Retinal pigment epithelial cell (primary cell): ENCODE measurements at regions not wholly inside any gene's neighbourhood (a gene's known extent, or its start where the extent isn't known, plus 50 kb on each side); places are given as distances from the start of the nearest gene placed in this dataset.

Experiments
- DNase-seq: peaks from one replicate; pipeline ENCODE4 v3.0.0-alpha.2; 2010; ENCODE audit warnings: low read depth
- H3K4me3 ChIP-seq: 2 replicates; pipeline ENCODE4 v1.5.1; 2011; ENCODE audit warnings: mild to moderate bottlenecking, low read length, control low read depth, moderate library complexity
- TF ChIP-seq, protein P1 (sequence below): conservative IDR thresholded peaks from 2 replicates; pipeline ENCODE4 v1.5.1; 2011; ENCODE audit warnings: low read depth, low read length, control low read depth, inconsistent platforms

DNA sequence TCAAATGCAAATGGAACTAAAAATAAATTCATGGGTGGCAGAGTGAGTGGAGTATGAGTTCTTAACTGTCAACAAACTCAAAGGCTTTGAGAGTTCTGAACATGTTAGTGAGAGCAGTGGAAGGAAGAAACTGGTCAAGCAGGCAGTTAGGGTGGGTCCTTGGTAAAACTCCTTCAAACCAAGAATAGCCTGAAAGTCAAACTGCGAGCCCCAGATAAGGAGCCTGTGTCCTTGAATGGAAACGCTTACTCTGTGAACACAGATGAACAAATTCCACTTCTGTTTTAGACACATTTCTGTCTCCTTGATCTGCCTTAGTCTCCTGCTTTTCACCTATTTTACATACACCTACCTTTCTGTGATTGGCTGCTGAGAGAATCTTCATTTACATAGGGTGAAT is 129.4 kb upstream of the PCDH18 start:
- no peak for DNase-seq
- TF ChIP-seq, protein P1, sequence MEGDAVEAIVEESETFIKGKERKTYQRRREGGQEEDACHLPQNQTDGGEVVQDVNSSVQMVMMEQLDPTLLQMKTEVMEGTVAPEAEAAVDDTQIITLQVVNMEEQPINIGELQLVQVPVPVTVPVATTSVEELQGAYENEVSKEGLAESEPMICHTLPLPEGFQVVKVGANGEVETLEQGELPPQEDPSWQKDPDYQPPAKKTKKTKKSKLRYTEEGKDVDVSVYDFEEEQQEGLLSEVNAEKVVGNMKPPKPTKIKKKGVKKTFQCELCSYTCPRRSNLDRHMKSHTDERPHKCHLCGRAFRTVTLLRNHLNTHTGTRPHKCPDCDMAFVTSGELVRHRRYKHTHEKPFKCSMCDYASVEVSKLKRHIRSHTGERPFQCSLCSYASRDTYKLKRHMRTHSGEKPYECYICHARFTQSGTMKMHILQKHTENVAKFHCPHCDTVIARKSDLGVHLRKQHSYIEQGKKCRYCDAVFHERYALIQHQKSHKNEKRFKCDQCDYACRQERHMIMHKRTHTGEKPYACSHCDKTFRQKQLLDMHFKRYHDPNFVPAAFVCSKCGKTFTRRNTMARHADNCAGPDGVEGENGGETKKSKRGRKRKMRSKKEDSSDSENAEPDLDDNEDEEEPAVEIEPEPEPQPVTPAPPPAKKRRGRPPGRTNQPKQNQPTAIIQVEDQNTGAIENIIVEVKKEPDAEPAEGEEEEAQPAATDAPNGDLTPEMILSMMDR: no peak
- H3K4me3 ChIP-seq: no peak overlapping the region

DNA sequence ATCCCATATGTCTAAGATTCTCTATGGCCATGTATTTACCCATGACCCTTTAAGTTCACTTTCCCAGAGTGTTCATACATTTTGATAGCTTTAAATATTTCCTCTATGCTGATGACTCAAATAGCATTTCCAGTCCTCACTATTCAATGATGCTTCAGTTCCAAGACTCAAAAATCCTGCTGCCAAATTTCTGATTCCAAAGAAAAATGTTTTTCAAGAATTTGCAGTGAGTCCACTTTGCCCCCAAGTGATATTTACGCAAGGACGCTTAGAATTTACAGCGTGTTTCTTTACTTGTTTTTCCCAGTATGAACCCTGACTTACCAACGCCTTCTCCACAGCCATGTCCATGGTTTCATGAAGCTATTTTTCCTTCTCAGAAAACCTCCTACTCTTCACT is 127.9 kb upstream of the PCDH18 start:
- TF ChIP-seq, protein P1: no peak
- DNase-seq: no peak
- H3K4me3 ChIP-seq: no peak overlapping the region

DNA sequence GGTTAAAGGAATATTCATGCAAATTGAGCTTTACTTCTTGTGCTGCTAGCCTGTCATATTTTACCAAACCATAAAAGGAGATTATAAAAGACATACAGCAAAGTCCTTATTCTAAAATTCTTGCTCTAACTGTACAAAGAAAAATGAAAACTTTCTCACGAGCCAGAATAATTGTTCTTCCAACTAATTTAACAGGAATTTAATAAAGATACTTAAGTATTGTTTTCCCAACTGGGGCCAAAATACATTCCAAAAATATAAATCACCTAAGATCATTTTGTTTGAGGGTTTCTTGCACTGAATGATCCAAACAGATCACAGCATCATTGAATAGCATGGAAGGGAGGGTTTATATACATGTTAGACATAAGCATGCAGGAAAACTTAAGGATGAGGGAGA is 127.1 kb upstream of the PCDH18 start:
- no peak overlapping the region for H3K4me3 ChIP-seq
- TF ChIP-seq, protein P1: no peak
- DNase-seq: no peak

DNA sequence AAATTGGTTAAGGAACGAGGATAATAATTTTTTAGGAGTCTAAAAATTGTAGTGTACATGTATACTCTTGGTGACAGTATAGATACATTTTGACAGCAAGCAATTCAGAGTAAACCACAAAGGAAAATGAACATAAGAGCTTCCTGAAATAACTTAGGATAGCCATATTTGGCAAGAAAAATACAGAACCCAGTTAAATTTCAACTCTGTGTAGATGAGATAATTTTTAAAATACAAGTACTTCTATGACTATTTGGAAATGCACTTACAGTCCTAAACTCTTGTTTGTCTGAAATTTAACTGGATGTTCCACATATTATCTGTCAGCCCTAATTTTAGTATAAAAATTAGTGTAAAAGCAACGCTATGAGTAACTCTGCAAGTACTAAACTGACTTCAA is 124.4 kb upstream of the PCDH18 start:
- H3K4me3 ChIP-seq: no peak overlapping the region
- DNase-seq: no peak
- TF ChIP-seq, protein P1: no peak

DNA sequence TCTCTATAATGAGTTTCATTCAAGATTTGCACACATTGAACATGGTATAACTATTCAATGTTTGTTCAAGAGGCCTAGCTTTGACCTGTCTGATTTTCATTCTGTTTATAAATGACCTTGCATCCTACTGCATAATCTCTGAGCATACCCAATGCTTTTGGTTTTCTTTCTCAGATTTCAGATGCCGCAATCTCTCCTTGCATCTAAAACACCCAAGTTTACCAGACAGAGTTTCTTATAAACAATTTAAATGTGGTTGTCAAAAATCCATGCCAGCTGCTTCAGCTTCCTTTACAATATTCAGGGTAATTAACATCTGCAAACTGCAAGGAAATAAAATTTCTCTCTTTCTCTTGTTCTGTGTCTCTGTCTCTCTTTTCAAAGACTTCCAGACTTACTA is 123.0 kb upstream of the PCDH18 start:
- H3K4me3 ChIP-seq: no peak overlapping the region
- DNase-seq: no peak
- TF ChIP-seq, protein P1: no peak

DNA sequence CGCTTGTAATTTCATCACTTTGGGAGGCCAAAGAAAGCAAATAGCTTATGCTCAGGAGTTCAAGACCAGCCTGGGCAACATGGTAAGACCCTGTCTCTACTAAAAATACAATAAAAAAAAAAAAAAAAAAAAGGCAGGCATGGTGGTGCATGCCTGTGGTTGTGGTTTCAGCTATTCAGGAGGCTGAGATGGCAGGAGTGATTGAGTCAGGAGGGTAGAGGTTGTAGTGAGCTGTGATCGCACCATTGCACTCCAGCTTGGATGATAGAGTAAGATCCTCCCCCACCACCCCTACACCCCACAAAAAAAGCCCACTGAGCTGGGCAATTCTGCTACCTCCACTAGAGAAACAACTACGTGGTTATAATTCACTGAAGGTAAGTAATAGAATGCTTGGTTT is 118.8 kb upstream of the PCDH18 start:
- TF ChIP-seq, protein P1: no peak
- no peak for DNase-seq

DNA sequence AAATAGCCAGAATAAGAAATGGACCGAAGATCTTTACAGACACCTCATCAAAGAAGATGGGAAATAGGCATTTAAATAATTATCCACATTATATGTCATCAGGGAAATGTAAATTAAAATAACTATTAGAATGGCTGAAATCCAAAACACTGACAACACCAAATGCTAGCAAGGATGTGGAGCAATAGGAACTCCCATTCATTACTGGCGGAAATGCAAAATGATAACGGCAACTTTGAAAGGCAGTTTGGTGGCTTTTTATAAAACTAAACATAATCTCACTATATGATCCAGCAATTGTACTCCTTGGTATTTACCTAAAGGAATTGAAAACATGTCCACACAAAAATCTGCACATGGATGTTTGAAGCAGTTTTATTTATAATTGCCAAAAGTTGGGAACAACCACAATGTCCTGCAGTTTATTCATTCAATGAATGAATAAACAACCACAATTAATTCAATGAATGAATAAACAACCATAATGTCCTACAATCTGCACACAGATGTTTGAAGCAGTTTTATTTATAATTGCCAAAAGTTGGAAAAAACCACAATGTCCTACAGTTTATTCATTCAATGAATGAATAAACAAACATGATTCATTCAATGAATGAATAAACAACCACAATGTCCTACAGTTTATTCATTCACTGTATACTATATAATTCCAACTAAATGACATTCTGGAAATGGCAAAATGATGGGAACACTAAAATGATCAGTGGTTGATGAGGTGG is 117.6 kb upstream of the PCDH18 start:
- TF ChIP-seq, protein P1: no peak
- DNase-seq: no peak
- H3K4me3 ChIP-seq: no peak overlapping the region

More for the DNA sequence above, 118.8 kb upstream of the PCDH18 start:
- H3K4me3 ChIP-seq: no peak overlapping the region
